Activated CD4-positive, alpha-beta T cell treated with anti-CD3 and anti-CD28 coated beads, Interleukin-2, amount 50 U/mL, for 4 hours (primary cell): ENCODE measurements at regions not wholly inside any gene's neighbourhood (a gene's known extent, or its start where the extent isn't known, plus 50 kb on each side); places are given as distances from the start of the nearest gene placed in this dataset.

Source experiments
- DNase-seq, 2 experiments: peaks; one replicate each; pipeline ENCODE4 v3.0.0-alpha.2; 2020

DNA sequence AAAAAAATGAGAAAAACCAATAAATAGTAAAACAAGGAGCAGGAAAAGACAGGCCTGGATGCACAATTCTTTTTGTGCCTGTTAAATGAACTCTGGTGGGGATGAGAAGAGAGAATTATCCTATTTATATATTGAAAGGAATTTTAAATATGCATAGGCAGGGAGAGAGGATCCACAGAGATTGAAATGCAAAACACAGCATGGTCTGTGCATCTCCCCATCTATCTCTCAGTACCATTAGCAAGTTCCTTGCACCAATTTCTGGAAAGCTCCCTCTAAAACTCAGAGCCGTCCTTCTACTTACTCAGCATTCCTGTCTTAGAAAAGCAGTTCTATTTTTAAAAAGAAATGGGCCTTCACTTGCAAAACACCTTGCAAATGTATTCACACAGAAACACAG, 502.3 kb upstream of the KLHL29 start:
- DNase-seq: no peak

- no peak for DNase-seq
Measured at GRCh38 chr2:22883054-22883453, 501.9 kb upstream of the KLHL29 start.

DNA sequence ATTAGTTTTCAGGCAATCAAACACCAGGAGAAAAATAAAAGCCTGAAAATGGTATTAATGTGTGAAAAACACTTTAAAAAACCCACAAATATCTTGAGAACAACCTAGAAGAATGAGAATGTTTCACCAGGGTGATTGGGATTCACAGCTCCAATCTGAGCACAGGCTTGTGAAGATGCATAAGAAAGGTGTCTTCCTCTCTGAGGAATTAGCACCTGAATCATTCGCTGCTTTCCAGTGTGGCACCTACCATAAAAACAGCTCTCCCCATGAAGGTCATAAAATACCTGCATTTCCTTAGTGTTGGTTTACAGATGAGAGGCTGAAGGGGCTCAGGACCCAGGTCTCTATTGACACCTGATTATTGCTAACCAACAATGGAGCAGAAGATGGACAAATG, 499.7 kb upstream of the KLHL29 start:
- no peak for DNase-seq

DNA sequence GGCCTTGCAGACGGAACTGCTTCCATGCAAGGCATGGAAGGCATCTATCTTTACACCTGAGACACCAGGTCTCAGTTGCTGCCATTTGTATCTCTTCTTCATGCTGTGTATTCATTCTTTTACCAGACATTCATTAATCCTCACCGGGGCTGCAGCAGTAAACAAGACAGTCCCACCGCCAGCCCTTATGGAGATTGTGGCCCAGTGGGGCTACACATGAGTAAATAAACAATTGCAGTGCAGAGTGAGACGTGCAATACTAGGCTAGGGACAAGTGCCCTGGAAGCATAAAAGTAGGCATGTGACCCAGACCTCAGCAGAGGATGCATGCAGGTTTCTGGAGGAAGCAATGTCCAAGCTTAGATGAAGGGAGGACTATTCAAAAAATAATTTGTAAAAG, 497.6 kb upstream of the KLHL29 start:
- no peak for DNase-seq

DNA sequence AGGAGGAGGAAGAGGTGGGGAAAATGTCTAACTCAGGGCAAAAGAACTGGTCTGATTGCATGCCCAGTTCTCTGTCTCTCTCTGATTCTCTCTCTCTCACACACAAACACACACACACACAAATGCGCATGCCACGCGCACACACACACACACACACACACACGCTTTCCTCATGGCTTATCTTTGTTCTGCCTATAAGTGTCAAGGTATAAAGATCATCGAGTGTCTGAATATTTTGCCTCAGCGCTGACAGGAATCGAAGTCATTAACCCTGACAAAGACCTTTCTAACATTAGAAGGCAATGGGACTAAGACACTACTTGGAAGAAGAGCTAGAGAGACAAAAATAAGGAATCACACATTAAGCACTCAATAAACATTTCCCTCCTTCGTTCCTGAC, 497.1 kb upstream of the KLHL29 start:
- DNase-seq: no peak

DNA sequence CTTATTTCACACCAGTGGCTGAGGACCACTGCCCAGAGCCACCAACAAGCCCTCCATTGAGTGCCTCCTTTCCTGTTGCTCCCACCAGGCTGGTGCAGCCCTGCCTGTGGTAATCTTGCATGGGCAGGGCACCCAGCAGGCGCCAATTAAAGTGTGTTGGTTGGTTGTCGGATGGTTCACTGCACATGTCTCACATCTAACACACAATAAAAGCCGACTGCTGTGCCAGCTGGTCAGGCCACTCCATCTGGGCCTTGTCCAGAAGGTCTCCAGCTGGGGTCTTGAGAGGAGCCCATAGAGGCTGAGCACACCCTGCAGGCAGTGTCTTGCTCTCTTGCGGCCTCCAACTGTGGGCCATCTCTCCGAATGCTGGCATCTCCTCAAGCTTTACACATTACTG, 494.8 kb upstream of the KLHL29 start:
- DNase-seq: no peak

DNA sequence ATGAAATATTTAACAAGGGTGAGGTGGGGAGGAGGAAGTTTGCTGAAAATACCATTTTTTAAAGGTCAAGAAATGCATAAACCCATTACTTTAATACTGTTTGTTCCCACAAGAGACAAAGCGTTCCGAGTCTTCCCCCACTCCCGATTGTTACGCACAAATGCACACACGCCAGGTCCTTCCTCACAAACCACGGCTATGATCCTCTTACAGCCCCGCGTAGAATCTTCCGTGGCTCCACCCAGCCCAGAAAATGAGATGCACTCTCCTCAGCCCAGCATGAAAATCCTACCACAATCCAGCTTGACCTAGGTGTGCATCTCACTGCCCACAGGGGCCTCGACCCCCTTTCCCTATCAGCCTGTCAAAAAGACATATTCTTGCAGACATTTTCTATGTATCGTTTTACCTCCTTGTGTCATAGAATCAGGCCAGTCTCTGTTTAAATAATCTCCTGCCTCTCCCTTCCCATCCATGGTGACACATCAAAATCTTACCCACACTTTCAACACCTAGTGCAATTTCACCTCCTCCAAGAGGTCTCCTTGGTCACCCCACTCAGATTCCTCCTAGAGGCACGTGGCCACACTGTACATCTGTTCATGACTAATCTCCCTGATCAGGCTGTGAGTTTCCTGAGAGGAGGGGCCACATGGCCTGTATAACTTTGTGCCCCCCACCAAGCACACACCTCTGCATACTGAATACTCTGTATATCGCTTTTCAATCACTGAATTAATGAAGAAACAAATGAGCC, 491.0 kb upstream of the KLHL29 start:
- DNase-seq: no peak

DNA sequence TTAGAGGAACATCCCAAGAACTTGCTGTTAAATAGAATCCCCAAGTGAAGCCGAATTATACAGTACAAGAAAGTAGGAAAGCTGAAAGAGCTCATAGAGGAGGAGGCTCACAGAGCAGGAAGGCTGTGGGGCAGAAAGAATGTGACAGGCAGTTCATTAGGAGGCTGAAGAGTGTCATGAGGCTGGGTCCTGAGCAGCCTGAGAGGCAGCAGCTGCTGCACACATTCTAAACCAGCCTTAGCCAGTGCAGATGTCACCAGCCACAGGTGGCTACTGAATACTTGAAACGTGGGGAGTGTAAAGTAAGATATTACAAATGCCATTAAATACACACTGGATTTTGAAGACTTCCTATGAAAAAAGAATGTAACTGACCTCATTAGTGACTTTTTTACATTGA, 490.2 kb upstream of the KLHL29 start:
- no peak for DNase-seq

DNA sequence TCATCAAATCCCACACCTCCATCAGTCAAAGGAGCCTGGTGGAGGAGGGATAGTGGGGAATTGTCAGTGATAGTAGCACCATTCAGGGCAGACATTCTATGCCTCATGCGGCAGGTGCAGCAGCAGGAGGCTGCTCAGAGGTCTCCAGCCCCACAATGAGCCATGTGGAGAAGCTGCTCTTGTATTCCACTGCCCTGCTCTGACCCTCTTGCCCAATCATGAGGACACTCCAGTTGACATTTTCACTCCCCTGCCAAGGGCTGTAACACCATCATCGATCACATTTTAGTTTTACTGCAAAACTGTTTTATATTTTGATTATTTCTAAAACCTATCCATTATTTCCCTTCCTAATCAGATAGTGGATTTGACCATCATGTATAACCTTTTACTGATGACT, 487.6 kb upstream of the KLHL29 start:
- no peak for DNase-seq

DNA sequence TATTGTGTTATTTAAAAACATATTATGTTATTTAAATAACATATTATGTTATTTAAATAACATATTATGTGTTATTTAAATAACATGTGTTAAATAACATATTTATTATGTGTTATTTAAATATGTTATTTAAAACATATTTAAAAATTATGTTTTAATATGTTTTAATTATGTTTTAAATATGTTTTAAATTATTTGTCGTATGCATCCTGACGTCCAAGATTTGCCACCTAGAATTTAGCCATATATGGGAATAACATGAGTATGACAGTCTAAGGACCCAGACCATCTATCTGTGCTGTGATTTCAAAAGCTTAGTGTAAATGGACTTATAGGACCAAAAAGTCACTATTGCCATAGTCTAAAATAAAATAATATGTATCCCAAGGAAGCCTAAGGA, 484.3 kb upstream of the KLHL29 start:
- DNase-seq: no peak

GRCh38 chr2:22901471-22902179, 483.4 kb upstream of the KLHL29 start:
- DNase-seq: no peak

DNA sequence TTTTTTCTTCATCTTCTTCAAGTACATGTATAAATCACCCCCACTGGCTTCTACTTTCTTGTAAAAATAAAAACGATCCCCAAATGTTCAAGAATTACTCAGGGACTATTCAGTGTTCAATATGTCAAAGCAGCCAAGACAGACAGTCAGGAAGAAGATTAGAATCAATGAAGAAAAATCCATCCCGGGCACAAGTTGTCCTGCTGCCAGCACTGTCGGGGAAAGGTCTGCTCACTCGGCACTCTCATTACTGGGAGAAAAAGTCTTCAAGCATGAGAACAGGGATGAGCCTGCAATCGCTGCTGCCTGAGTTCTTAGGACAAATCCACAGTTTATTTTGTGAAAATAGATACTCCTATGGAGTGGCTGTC, 482.8 kb upstream of the KLHL29 start:
- DNase-seq: no peak

DNA sequence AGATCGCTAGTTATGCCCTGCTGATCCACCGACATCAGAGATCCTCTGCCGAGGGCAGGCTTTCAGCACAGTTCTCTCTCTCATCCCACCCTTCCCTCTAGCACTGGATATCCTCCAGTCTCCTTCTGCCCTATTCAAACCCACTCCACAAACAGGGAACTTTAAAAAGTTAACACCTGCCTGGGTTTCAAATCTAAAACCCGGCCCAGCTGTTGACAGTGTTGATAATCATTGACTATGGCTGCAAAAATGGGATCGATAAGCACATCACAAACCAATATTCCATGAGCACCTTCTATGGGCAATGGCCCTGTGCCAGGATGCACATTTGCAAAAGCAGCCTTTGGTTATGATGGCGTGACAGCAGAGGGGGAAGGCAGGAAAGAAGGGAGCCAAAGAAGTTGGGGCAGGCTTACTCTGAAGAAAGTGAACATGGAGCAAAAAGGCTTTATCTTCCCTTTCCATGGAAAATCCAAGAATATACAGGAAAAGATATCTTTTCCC, 482.3 kb upstream of the KLHL29 start:
- no peak for DNase-seq

- no peak for DNase-seq
Measured at GRCh38 chr2:22903616-22904015, 481.4 kb upstream of the KLHL29 start.

DNA sequence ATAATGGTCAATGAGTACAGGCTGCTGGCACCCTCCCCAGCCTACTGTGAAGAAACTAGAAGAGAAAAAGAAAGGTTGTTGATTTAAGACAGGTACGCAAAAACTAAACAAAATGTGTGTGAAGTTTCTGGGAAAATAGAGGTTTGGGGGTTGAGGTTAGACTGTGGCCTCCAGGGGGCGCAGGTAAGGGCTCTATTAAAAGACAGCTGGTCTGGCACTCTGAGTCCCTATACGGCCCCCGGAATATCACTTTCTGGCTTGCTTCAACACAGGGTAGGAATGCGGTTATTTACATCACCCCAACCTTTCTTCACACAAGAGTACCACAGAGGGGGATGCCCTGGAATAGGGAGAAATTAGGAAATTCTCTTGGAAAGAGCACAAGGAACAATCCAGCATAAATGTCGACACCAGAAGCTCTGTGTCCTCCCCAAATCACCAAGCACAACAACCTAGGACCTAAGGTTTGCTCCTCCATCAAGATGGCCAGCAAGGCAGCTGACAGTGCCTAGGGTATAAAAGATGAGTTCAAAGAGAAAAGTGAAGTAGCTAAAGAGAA, 480.8 kb upstream of the KLHL29 start:
- no peak for DNase-seq

- no peak for DNase-seq
Measured at GRCh38 chr2:22907330-22907729, 477.6 kb upstream of the KLHL29 start.

DNA sequence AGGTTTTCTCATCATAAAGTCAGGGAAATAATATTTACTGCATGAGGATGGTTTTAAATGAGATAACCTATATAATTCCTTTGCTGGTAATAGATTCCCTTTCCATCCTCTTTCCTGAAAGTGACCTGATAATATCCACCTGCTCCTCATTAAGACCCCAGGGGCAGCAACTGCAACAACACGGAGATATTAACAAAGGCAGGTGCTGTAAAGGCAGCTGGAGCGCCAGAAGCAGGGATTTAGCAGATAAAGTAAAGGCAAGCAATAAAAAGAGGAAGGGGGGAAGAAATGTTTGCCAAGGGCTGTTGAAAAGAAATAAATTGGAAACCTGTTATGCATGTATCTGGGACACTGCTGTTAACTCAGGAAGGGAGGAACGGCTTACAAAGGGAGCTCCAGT, 472.6 kb upstream of the KLHL29 start:
- no peak for DNase-seq

DNA sequence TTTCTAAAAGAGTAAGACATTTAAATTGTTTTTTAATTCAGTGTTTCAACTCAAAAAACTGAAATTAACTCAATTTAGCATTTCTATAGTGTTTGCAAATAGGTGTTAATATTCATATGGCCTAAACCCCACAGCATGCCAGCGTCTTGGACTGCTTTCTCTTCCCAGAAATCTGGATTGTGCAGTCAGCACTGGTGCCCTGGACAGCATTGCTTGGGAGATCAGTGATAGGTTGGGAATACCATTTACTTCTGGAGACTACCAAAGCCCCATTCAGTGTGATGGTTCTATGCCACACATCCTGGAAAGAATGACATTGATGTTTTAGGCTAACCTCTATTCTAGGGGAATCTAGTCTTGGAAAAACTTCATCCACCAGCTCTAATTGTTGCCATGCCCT, 455.0 kb upstream of the KLHL29 start:
- DNase-seq: no peak

DNA sequence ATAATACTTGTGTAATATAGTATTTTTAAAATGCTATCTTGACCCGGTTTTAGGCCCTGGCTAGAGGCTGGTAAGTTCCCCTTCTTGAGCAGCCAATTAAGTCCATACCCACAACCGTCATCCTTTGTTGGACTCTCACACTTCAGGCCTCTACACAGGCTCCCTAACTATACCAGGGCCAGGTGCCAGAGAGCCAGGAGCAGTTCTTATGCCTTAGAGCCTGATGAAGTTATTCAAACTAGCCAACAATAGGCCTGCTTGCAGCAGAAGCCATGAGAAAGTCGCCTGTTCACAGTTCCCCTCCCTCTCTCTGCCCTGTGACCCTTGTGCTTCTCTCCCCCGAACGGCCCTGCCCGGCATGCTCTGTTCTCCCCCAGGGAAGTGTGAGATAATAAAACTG, 454.2 kb upstream of the KLHL29 start:
- no peak for DNase-seq

DNA sequence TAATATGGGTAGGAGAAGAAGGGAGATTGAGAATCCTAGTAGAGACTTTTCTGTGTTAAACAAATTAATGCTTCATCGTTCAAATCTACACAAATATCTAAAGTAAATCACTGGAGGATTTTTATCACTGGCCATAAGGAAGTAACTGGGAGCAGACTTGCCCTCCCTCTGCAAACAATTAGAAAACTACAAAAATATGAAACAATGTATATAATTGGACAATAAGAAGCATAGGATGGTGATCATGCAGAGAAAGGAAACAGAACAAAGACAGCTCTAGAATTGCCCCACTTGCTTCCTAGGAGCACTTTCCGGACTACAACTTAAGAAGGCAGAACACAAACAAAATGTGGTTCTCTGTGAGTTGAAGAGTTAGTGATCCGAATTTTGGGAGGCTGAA, 452.7 kb upstream of the KLHL29 start:
- no peak for DNase-seq

GRCh38 chr2:22934747-22935146, 450.2 kb upstream of the KLHL29 start:
- no peak for DNase-seq

DNA sequence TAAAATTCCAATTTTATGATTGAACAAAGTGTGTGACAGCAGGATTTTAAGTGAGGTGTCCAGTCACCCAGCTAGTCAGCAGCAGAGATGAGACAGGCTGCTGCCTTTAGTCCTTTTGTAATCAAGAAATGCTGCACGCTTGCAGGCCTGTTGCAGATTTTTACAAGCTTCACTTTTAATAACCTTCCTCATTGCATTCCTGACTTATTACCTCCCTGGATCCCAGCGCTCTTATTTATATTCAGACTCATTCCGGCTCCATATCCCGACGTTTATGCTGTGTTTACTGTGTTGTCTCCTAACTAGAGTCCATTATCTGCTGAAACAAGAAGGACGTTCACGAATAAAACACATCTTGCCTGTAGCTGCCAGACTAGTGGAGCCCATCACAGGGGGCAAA, 442.5 kb upstream of the KLHL29 start:
- no peak for DNase-seq

DNA sequence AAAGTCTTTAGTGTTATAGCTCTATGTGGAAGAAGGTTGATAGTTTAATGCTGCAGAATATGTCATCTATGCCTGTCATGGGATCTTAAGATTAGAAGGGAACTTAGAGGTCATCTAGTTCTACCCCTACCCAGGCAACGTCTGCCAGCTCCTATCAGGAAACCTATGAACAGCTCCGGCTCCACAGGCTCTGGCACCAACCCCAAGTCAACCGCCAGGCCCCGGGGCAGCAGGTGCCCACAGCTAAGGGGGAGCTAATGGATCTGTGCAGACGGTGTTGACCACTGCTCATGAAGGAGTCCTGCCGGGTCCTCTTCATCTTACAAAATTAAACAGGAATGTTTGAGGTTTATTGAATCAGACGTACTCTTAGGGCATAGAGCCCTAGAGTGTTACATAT, 440.8 kb upstream of the KLHL29 start:
- no peak for DNase-seq

GRCh38 chr2:22946553-22946952, 438.4 kb upstream of the KLHL29 start:
- no peak for DNase-seq
